Esophagus muscularis mucosa (tissue), 4 donors: ENCODE measurements at regions not wholly inside any gene's neighbourhood (a gene's known extent, or its start where the extent isn't known, plus 50 kb on each side); places are given as distances from the start of the nearest gene placed in this dataset.

Experiments used
- CTCF ChIP-seq, 3 experiments: fragments of 200-600 bp in 2 of 3; fragments of 450-650 bp in 1 of 3; sonication (generic) in 2 of 3; IDR thresholded peaks; one replicate each; pipeline ENCODE4 v1.5.1; 2017 to 2019; ENCODE audit warnings: antibody characterized with exemption in 3 of 3, mild to moderate bottlenecking in 2 of 3, moderate library complexity in 1 of 3
- EP300 ChIP-seq: sonication (generic); formaldehyde crosslinking; IDR thresholded peaks from one replicate; pipeline ENCODE4 v1.6.1; 2017; ENCODE audit warnings: antibody characterized with exemption
- POLR2AphosphoS5 ChIP-seq, 2 donors: sonication (generic); formaldehyde crosslinking; IDR thresholded peaks; one replicate each; pipeline ENCODE4 v1.6.1; 2017; ENCODE audit warnings: antibody characterized with exemption in 2 of 2

GRCh38 chr4:177232473-177232872 lies 77.2 kb upstream of the NEIL3 start:
- TF ChIP-seq EP300 (no peak), CTCF (IDR thresholded peaks at IDR 0.05) (no peak), POLR2AphosphoS5 (IDR thresholded peaks at IDR 0.05) (no peak)
